ENCODE measurements at regions not wholly inside any gene's neighbourhood (a gene's known extent, or its start where the extent isn't known, plus 50 kb on each side); places are given as distances from the start of the nearest gene placed in this dataset.
"Not testable (repeated sequence)": the region's sequence is repeated elsewhere in the genome, so short reads cannot be mapped to it uniquely, and the experiment has no call there.

DNA sequence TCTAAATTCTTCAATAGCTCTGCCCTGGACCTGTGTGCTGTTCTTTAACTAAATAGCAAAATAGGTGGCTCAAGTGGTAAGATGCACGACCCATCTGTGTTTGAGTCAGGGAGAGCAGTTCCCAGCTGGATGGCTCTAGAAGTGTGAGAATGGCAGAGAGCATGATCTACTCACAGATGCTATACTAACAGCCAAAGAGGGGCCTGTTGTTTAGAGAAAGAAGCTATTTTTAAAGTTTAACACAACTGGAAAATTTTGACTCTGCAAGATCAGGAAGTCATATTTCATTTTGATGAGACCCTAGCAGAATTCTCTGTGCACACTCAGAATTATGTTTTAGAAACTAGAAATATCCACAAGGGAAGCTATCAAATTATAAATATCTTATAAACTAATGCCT, 87.4 kb upstream of the PIP4K2A start:
- Mint-ChIP-seq H3K4me3 (no peak overlapping the region), H3K27ac (no peak overlapping the region), H3K4me1 (ENCODE audit: low read depth) (no peaks in the 10 kb centered on the region), H3K9me3 (no peaks in the 10 kb centered on the region), H3K36me3 (ENCODE audit: low read depth) (no peaks in the 10 kb centered on the region), H3K27me3 (no peaks in the 10 kb centered on the region)
- intact Hi-C loops (cut with micrococcal nuclease) = no loop called here
- ChIA-PET CTCF (interaction anchor here (1.1 kb wide), 1 partner anchor 17 kb away, joined by 3 read pairs; no protein-coding TSS in a partner anchor), POLR2A (no interaction called here)
- DNase-seq = no peak
- ATAC-seq = no peak
- TF ChIP-seq, protein P1, sequence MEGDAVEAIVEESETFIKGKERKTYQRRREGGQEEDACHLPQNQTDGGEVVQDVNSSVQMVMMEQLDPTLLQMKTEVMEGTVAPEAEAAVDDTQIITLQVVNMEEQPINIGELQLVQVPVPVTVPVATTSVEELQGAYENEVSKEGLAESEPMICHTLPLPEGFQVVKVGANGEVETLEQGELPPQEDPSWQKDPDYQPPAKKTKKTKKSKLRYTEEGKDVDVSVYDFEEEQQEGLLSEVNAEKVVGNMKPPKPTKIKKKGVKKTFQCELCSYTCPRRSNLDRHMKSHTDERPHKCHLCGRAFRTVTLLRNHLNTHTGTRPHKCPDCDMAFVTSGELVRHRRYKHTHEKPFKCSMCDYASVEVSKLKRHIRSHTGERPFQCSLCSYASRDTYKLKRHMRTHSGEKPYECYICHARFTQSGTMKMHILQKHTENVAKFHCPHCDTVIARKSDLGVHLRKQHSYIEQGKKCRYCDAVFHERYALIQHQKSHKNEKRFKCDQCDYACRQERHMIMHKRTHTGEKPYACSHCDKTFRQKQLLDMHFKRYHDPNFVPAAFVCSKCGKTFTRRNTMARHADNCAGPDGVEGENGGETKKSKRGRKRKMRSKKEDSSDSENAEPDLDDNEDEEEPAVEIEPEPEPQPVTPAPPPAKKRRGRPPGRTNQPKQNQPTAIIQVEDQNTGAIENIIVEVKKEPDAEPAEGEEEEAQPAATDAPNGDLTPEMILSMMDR (IDR thresholded peaks at IDR 0.05) = no peak

DNA sequence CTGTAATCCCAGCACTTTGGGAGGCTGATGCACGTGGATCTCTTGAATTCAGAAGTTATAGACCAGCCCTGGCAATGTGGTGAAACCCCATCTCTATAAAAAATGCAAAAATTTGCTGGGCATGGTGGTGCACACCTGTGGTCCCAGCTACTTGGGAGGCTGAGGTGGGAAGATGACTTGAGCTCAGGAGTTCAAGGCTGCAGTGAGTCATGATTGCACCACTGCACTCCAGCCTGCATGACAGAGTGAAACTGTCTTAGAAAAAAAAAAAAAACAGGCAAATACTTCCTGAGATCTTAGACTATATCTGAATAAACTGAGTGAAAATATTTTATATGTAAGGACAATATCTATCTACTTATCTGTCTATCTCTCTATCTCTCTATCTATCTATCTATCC, 83.4 kb upstream of the PIP4K2A start:
- not testable (repeated sequence) for H3K4me3 Mint-ChIP-seq, ATAC-seq

DNA sequence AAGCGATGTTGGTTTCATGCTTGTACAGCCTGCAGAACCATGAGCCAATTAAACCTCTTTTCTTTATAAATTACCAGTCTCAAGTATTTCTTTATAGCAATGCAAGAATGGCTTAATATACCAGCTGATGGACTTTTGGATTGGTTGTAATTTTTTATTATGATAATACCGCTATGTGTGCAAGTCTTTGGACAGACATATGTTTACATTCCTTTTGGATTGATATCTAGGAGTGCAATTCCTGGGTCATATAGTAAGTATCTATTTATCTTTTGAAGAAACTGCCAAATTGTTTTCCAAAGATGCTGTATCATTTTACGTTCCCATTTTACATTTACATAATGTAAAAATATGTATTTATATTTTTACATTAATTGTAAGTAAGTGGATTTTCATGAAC, 81.2 kb upstream of the PIP4K2A start:
- no peaks in the 10 kb centered on the region for H3K9me3 Mint-ChIP-seq
- POLR2A ChIA-PET = no interaction called here
- no peaks in the 10 kb centered on the region for H3K4me1 Mint-ChIP-seq (ENCODE audit: low read depth)
- no peaks in the 10 kb centered on the region for H3K36me3 Mint-ChIP-seq (ENCODE audit: low read depth)
- TF ChIP-seq, protein P1 (IDR thresholded peaks at IDR 0.05) = no peak
- CTCF ChIA-PET = interaction anchor here (1.3 kb wide), 1 partner anchor 32 kb away, joined by 3 read pairs; no protein-coding TSS in a partner anchor
- H3K27ac Mint-ChIP-seq = no peak overlapping the region
- no peaks in the 10 kb centered on the region for H3K27me3 Mint-ChIP-seq
- ATAC-seq (no peak), DNase-seq (no peak)
- intact Hi-C loops (cut with micrococcal nuclease) = no loop called here
- no peak overlapping the region for H3K4me3 Mint-ChIP-seq

More for the DNA sequence above, 83.4 kb upstream of the PIP4K2A start:
- H3K9me3 Mint-ChIP-seq; CTCF ChIA-PET; POLR2A ChIA-PET; intact Hi-C loops (cut with micrococcal nuclease); H3K27ac Mint-ChIP-seq; DNase-seq; H3K4me1 Mint-ChIP-seq (ENCODE audit: low read depth); H3K27me3 Mint-ChIP-seq; H3K36me3 Mint-ChIP-seq (ENCODE audit: low read depth): not testable (repeated sequence)

DNA sequence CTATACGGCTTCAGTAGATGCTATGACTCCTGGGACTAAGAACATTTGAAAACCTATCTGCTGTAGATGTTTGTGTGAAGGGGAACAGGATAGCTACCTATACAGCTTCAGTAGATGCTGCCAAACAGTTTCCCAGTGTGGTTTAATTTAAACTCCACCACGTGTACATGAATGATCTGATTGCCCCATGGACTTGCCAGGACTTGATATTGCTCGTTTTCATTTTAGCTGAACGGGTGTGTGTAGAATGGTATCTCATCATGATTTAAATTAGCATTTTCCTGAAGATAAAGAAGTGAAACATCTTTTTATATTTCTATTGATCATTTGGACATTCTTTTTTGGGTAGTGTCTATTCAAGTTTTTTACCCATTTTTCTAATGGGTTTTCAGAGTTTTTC, 77.8 kb upstream of the PIP4K2A start:
- peaks cover 1% of the 10 kb centered on the region for H3K9me3 Mint-ChIP-seq
- TF ChIP-seq, protein P1 (IDR thresholded peaks at IDR 0.05) = no peak
- ChIA-PET POLR2A (interaction anchor here (0.6 kb wide), 1 partner anchor 137 kb away, joined by 3 read pairs; no protein-coding TSS in a partner anchor), CTCF (interaction anchor here (1.0 kb wide), 1 partner anchor 15 kb away, joined by 3 read pairs; no protein-coding TSS in a partner anchor)
- ATAC-seq (no peak), DNase-seq (no peak)
- H3K4me3 Mint-ChIP-seq = no peak overlapping the region
- no peaks in the 10 kb centered on the region for H3K4me1 Mint-ChIP-seq (ENCODE audit: low read depth)
- no peaks in the 10 kb centered on the region for H3K27me3 Mint-ChIP-seq
- no peaks in the 10 kb centered on the region for H3K36me3 Mint-ChIP-seq (ENCODE audit: low read depth)
- intact Hi-C loops (cut with micrococcal nuclease) = no loop called here
- no peak overlapping the region for H3K27ac Mint-ChIP-seq

DNA sequence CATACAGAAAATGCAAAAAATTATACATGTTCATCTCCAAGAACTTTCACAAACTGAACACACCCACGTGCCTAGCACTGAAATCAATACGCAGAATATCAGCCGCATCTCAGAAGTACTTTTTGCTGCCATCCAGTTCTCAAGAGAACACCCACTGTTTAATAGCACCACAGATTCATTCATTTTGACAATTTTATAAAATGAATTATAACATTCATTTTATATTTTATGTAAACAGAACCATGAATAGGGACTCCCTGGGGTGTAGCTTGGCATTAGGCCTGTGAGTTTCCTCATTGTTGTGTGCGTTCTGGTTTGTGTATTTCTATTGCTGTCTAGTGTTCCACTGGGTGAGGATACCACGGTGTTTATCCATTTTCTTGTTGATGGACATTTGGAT, 77.3 kb upstream of the PIP4K2A start:
- DNase-seq (no peak), ATAC-seq (no peak)
- intact Hi-C loops (cut with micrococcal nuclease) = no loop called here
- H3K27me3 Mint-ChIP-seq = no peaks in the 10 kb centered on the region
- TF ChIP-seq, protein P1 (IDR thresholded peaks at IDR 0.05) = no peak
- no peaks in the 10 kb centered on the region for H3K4me1 Mint-ChIP-seq (ENCODE audit: low read depth)
- no peaks in the 10 kb centered on the region for H3K36me3 Mint-ChIP-seq (ENCODE audit: low read depth)
- peaks cover 1% of the 10 kb centered on the region for H3K9me3 Mint-ChIP-seq
- POLR2A ChIA-PET = interaction anchor here (0.6 kb wide), 1 partner anchor 138 kb away, joined by 3 read pairs; no protein-coding TSS in a partner anchor
- no peak overlapping the region for H3K4me3 Mint-ChIP-seq
- no peak overlapping the region for H3K27ac Mint-ChIP-seq
- CTCF ChIA-PET = interaction anchor here (1.0 kb wide), 1 partner anchor 15 kb away, joined by 3 read pairs; no protein-coding TSS in a partner anchor
